Fibroblast of lung (primary cell): ENCODE measurements at regions not wholly inside any gene's neighbourhood (a gene's known extent, or its start where the extent isn't known, plus 50 kb on each side); places are given as distances from the start of the nearest gene placed in this dataset.

ENCODE experiments used
- EZH2 ChIP-seq: IDR thresholded peaks from 2 replicates; pipeline ENCODE4 v1.5.1; 2012; ENCODE audit warnings: low read length, control low read depth, mild to moderate bottlenecking; ENCODE audit errors: missing control alignments
- TF ChIP-seq, protein P1 (sequence below), 2 donors: IDR thresholded peaks in 1 of 2; conservative IDR thresholded peaks in 1 of 2; 1 replicate in 1 of 2; 2 replicates in 1 of 2; pipeline ENCODE4 v1.5.1; 2011 to 2012; ENCODE audit warnings: low read length in 2 of 2, control low read depth in 1 of 2, inconsistent platforms in 1 of 2, low read depth in 1 of 2, mild to moderate bottlenecking in 1 of 2

DNA sequence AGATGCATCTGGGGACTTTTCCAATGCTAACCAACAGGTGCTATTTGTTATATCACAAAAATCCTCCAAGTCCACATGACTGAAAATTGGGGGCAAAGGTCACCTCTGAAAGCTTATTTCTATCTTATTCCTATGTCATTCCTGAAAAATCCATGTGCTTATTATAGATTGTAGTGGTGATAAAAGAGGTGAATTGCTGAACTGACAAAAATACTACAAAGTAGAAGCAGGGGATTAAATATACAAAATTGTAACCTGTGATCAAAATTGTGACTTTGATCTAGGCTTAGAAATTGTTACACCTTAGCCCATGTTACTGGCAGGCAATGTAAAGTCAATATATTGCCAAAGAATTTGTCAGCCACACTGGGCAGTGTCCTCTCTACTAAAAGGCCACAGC lies 62.3 kb downstream of the IER5 start:
- TF ChIP-seq, protein P1, sequence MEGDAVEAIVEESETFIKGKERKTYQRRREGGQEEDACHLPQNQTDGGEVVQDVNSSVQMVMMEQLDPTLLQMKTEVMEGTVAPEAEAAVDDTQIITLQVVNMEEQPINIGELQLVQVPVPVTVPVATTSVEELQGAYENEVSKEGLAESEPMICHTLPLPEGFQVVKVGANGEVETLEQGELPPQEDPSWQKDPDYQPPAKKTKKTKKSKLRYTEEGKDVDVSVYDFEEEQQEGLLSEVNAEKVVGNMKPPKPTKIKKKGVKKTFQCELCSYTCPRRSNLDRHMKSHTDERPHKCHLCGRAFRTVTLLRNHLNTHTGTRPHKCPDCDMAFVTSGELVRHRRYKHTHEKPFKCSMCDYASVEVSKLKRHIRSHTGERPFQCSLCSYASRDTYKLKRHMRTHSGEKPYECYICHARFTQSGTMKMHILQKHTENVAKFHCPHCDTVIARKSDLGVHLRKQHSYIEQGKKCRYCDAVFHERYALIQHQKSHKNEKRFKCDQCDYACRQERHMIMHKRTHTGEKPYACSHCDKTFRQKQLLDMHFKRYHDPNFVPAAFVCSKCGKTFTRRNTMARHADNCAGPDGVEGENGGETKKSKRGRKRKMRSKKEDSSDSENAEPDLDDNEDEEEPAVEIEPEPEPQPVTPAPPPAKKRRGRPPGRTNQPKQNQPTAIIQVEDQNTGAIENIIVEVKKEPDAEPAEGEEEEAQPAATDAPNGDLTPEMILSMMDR (conservative IDR thresholded peaks at IDR 0.05 in 1 of 2, IDR thresholded peaks at IDR 0.05 in 1 of 2; ENCODE audit: low read depth in 1 of 2, low read length in 2 of 2): no peak
- no peak for TF ChIP-seq EZH2
